Mesothelial cell of epicardium (in vitro differentiated cells): ENCODE measurements at regions not wholly inside any gene's neighbourhood (a gene's known extent, or its start where the extent isn't known, plus 50 kb on each side); places are given as distances from the start of the nearest gene placed in this dataset.

Source experiments
- DNase-seq, 2 experiments: peaks; one replicate each; pipeline ENCODE4 v3.0.0; 2021; ENCODE audit warnings: low spot score in 2 of 2; ENCODE audit not compliant: unreplicated experiment in 2 of 2
- H3K27ac Mint-ChIP-seq: 2 replicates; pipeline ENCODE4 v1.8.0; 2021; ENCODE audit warnings: mixed read lengths
- H3K27me3 Mint-ChIP-seq: 2 replicates; pipeline ENCODE4 v1.8.0; 2021; ENCODE audit warnings: low read depth, mixed read lengths
- H3K36me3 Mint-ChIP-seq: 2 replicates; pipeline ENCODE4 v1.8.0; 2021; ENCODE audit warnings: mixed read lengths
- H3K4me1 Mint-ChIP-seq: 2 replicates; pipeline ENCODE4 v1.8.0; 2021; ENCODE audit warnings: mixed read lengths
- H3K4me3 Mint-ChIP-seq: 2 replicates; pipeline ENCODE4 v1.8.0; 2021; ENCODE audit warnings: mild to moderate bottlenecking, moderate library complexity, mixed read lengths
- H3K9me3 Mint-ChIP-seq: 2 replicates; pipeline ENCODE4 v1.8.0; 2021; ENCODE audit warnings: mixed read lengths
- TF ChIP-seq, protein P1 (sequence below): fragments of 200-600 bp; sonication (generic); IDR thresholded peaks from one replicate; pipeline ENCODE4 v1.5.0; 2021; ENCODE audit warnings: antibody characterized with exemption; ENCODE audit not compliant: unreplicated experiment

DNA sequence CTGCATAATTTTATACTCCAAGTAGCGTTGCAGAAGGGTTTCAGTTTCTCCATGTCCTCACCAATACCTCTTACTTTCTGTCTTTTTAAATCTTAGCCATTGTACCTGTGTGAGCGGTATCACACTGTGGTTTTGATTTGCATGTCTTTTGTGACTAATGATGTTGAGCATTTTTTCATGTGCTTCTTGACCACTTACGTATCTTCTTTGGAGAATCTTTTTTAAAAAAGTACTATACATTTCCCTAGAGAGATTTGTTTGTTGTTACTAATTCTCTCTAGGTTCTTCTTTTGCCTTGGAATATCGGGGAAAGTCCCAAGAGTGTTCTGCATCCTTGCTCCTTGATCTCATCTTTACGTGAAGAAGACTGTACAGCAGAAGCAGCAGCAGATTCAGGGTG, 81.8 kb upstream of the WARS2 start:
- H3K36me3 Mint-ChIP-seq = no peaks in the 10 kb centered on the region
- TF ChIP-seq, protein P1, sequence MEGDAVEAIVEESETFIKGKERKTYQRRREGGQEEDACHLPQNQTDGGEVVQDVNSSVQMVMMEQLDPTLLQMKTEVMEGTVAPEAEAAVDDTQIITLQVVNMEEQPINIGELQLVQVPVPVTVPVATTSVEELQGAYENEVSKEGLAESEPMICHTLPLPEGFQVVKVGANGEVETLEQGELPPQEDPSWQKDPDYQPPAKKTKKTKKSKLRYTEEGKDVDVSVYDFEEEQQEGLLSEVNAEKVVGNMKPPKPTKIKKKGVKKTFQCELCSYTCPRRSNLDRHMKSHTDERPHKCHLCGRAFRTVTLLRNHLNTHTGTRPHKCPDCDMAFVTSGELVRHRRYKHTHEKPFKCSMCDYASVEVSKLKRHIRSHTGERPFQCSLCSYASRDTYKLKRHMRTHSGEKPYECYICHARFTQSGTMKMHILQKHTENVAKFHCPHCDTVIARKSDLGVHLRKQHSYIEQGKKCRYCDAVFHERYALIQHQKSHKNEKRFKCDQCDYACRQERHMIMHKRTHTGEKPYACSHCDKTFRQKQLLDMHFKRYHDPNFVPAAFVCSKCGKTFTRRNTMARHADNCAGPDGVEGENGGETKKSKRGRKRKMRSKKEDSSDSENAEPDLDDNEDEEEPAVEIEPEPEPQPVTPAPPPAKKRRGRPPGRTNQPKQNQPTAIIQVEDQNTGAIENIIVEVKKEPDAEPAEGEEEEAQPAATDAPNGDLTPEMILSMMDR = no peak
- H3K27ac Mint-ChIP-seq = no peak overlapping the region
- H3K27me3 Mint-ChIP-seq = no peaks in the 10 kb centered on the region
- H3K4me3 Mint-ChIP-seq = no peak overlapping the region
- H3K4me1 Mint-ChIP-seq = peaks cover 5% of the 10 kb centered on the region
- H3K9me3 Mint-ChIP-seq = no peaks in the 10 kb centered on the region
- no peak for DNase-seq

- Mint-ChIP-seq H3K27me3 (no peaks in the 10 kb centered on the region), H3K4me3 (no peak overlapping the region), H3K36me3 (no peaks in the 10 kb centered on the region), H3K27ac (no peak overlapping the region), H3K9me3 (no peaks in the 10 kb centered on the region), H3K4me1 (peaks cover 15% of the 10 kb centered on the region)
- TF ChIP-seq, protein P1 = no peak
- no peak for DNase-seq
Measured at GRCh38 chr1:119225265-119225664, 84.8 kb upstream of the WARS2 start.

DNA sequence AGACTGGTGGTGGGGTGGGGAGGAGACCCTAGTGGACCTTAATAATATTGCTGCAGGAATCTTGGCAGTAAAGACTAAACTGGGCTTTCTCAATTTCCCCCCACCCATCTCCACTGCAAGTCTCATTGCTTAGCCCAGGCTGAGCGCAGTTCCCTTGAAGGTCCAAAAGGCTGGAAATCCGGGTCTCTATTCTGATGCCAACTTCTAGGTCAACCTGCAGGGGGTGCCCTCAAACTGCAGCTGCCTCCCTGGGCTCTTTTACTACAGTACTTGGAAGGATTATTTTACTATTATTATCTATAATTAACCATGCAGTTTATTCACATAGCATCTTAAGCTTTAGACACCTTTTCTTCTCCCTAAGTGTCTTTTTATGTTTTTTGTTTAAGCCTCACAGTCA, 85.4 kb upstream of the WARS2 start:
- TF ChIP-seq, protein P1 = no peak
- no peak for DNase-seq
- Mint-ChIP-seq H3K27ac (no peak overlapping the region), H3K9me3 (no peaks in the 10 kb centered on the region), H3K4me3 (no peak overlapping the region), H3K36me3 (no peaks in the 10 kb centered on the region), H3K4me1 (peaks cover 15% of the 10 kb centered on the region), H3K27me3 (no peaks in the 10 kb centered on the region)

DNA sequence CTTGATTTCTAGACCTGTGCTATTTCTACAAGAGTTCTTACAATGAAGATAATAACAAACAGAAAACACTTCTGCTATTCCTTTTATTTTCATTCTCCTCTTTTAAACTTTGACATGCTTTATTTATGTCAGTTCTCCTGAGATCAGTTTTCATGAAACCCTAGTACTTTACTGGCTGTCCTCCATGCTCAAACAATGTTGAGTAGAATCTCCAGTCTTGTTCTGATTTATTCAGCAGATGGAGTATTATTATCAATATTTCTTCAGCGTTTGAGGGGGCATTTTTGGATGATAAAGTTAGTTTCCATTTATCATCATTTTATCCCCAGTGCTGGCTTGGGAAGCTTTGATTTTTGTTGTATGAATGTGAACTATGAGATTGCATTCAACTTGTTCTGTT, 85.9 kb upstream of the WARS2 start:
- H3K4me1 Mint-ChIP-seq = peaks cover 15% of the 10 kb centered on the region
- no peak for DNase-seq
- no peak overlapping the region for H3K4me3 Mint-ChIP-seq
- no peak overlapping the region for H3K27ac Mint-ChIP-seq
- H3K27me3 Mint-ChIP-seq = no peaks in the 10 kb centered on the region
- H3K9me3 Mint-ChIP-seq = no peaks in the 10 kb centered on the region
- TF ChIP-seq, protein P1 = no peak
- H3K36me3 Mint-ChIP-seq = no peaks in the 10 kb centered on the region

DNA sequence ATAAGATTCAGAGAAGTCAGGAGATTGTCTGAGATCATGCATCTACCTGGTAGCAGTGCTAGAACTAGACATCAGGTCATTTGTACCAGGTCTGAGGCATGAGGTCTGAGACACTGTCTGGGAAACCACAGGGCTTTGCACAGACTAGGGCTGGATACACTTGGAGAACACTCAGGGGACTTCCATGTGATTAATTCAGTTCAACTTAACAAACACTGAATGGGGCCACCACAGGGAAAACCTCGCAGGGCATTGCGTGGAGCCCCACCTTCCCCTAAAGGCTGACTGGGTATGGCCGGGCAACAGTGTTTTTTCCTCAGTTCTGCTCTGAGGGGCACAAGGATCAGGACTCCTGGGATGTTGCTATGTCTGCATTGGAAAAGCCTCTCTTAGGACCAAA, 86.5 kb upstream of the WARS2 start:
- Mint-ChIP-seq H3K4me1 (peaks cover 15% of the 10 kb centered on the region), H3K4me3 (no peak overlapping the region), H3K9me3 (no peaks in the 10 kb centered on the region), H3K36me3 (no peaks in the 10 kb centered on the region), H3K27ac (no peak overlapping the region), H3K27me3 (no peaks in the 10 kb centered on the region)
- TF ChIP-seq, protein P1 = no peak
- DNase-seq = no peak

DNA sequence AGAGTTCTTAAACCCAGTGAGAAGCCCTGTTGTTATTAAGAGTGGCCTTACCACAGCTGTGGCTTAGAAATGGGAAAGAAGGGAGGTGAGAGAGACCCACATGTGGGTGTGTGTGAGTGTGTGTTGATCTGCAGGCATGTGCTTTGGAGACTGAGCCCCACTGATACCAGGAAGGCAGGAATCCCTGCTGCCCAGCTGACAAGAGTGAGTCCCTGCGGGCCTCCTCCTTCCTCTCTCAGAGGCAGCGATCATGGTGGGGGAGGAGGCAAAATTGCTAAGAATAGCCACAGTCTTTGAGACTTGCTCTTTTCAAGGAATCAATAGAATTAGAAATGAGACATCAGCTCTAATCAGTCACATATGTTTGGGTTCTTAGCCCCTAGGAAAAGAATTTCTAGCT, 87.0 kb upstream of the WARS2 start:
- Mint-ChIP-seq H3K27ac (no peak overlapping the region), H3K36me3 (no peaks in the 10 kb centered on the region), H3K4me3 (no peak overlapping the region), H3K4me1 (peaks cover 15% of the 10 kb centered on the region), H3K27me3 (no peaks in the 10 kb centered on the region), H3K9me3 (no peaks in the 10 kb centered on the region)
- TF ChIP-seq, protein P1 = no peak
- no peak for DNase-seq
